NB4 (cell line): ENCODE measurements at regions not wholly inside any gene's neighbourhood (a gene's known extent, or its start where the extent isn't known, plus 50 kb on each side); places are given as distances from the start of the nearest gene placed in this dataset.

Experiments used
- CTCF ChIP-seq: IDR thresholded peaks from one replicate; pipeline ENCODE4 v1.5.1; 2012; ENCODE audit warnings: low read depth, low read length
- POLR2A ChIP-seq: IDR thresholded peaks from 2 replicates; pipeline ENCODE4 v1.6.1; 2011; ENCODE audit warnings: mild to moderate bottlenecking; ENCODE audit not compliant: insufficient read length; ENCODE audit errors: extremely low read depth

DNA sequence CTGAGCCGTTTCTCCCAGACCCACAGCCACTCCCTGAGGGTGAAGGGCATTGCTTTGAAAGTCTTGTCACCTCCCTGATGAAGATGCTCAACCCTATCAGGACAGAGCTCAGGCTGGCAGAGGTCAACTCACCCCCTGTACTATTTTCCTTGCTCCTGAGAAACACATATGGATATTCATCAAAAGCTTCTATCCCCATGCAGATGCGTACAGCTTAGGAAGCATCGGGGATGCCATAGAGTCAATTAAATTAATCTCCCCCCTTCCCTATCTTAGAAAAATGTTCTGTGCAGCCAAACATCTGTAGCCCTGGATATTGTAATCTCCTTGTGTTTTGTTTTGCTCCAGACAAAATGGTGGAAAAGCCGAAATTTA is 67.2 kb downstream of the EMX2 start:
- TF ChIP-seq POLR2A (no peak), CTCF (no peak)
